PC-9 (cell line): ENCODE measurements at regions not wholly inside any gene's neighbourhood (a gene's known extent, or its start where the extent isn't known, plus 50 kb on each side); places are given as distances from the start of the nearest gene placed in this dataset.

Experiments
- EZH2 ChIP-seq: fragments of 200-600 bp; sonication (generic); IDR thresholded peaks from 2 replicates; pipeline ENCODE4 v1.8.0; 2017; ENCODE audit warnings: antibody characterized with exemption, low read depth
- TF ChIP-seq, protein P1 (sequence below): fragments of 200-600 bp; sonication (generic); conservative IDR thresholded peaks from 2 replicates; pipeline ENCODE4 v1.6.1; 2017; ENCODE audit warnings: mixed run types, antibody characterized with exemption, mild to moderate bottlenecking, moderate library complexity

DNA sequence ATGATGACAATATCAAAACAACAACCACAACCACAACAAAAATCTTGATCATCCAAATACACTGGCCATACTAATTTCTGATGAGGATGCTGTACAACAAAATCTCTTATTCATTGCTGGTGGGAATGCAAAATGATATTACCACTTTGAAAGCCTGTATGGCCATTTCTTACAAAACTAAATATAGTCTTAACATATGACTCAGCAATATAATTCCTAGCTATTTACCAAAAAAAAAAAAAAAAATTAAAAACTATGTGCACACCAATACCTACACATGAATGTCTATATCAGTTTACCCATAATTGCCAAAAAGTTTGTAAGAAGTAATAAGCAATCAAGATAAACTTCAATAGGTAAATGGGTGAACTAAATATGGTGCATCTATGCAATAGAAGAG is 1379.7 kb downstream of the CDH11 start:
- TF ChIP-seq, protein P1, sequence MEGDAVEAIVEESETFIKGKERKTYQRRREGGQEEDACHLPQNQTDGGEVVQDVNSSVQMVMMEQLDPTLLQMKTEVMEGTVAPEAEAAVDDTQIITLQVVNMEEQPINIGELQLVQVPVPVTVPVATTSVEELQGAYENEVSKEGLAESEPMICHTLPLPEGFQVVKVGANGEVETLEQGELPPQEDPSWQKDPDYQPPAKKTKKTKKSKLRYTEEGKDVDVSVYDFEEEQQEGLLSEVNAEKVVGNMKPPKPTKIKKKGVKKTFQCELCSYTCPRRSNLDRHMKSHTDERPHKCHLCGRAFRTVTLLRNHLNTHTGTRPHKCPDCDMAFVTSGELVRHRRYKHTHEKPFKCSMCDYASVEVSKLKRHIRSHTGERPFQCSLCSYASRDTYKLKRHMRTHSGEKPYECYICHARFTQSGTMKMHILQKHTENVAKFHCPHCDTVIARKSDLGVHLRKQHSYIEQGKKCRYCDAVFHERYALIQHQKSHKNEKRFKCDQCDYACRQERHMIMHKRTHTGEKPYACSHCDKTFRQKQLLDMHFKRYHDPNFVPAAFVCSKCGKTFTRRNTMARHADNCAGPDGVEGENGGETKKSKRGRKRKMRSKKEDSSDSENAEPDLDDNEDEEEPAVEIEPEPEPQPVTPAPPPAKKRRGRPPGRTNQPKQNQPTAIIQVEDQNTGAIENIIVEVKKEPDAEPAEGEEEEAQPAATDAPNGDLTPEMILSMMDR, result no peak
- no peak for TF ChIP-seq EZH2
